Right hindlimb (tissue), 1 donor: ENCODE measurements at regions not wholly inside any gene's neighbourhood (a gene's known extent, or its start where the extent isn't known, plus 50 kb on each side); places are given as distances from the start of the nearest gene placed in this dataset.

Experiments
- DNase-seq: peaks from one replicate; pipeline ENCODE4 v3.0.0-alpha.2; 2018

DNA sequence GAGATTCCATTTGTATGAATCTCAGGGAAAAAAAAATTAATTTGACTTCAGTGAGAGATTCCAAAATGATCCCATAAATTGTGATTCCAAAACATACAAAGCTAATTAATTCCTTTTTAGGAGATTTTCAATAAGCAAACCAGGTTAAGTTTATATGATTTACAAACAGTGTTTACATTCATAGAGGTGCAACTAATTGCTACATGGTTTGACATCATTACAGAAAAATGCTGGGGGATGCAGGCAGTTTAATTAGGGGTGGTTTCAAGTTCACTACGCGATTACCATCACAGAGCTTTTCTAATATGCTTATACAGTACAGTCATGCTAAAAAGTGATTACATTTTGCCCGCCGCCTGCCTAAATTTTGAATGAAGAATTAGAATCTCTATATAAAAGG, 143.2 kb upstream of the MGMT start:
- no peak for DNase-seq

- no peak for DNase-seq
These were observed 141.1 kb upstream of the MGMT start for GRCh38 chr10:129325893-129326292.

DNA sequence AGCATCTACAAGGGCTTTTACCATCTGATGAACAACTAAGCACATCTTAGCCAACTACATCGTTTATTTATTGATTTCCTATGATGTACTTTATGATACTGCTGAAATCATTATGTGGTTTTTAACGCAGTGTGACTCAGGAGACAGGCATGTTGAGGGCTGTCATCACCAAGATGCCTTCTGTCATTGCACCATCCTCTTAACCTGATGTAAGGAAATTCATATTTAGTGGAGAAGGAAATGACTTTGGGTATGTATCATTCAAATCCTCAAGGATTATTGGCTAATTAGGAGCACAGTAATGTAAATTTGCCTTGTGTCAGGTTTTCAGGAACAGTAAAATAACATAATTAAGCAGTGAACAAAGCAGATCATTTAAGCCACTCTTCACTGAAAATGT, 138.5 kb upstream of the MGMT start:
- no peak for DNase-seq

DNA sequence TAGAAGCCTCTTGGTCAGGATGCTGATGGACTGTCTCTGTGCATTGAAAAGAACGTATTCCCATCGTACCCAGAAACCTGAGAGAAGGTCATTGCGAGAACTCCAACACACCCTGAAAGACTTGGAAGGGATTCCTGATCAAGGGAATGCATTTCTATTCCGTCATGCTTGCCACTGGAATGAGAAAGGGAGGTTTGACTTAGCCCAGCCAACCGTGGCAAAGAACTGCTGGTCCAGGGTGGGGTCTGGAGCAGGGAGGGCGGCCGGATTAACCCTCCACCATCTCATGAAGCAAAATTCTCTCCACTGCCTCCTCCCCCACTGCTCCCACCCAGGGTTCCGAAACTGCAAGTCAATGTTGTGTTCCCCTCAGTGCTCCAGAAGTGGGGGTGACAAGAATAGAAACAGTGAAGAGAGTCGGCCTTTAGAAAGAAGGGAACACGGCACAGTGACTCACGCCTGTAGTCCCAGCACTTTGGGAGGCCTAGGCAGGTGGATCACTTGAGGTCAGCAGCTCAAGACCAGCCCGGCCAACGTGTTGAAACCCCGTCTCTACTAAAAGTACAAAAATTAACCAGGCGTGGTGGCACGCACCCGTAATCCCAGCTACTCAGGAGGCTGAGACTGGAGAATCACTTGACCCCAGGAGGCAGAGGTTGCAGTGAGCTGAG, 137.5 kb upstream of the MGMT start:
- no peak for DNase-seq

GRCh38 chr10:129330211-129330610, 136.8 kb upstream of the MGMT start:
- no peak for DNase-seq

DNA sequence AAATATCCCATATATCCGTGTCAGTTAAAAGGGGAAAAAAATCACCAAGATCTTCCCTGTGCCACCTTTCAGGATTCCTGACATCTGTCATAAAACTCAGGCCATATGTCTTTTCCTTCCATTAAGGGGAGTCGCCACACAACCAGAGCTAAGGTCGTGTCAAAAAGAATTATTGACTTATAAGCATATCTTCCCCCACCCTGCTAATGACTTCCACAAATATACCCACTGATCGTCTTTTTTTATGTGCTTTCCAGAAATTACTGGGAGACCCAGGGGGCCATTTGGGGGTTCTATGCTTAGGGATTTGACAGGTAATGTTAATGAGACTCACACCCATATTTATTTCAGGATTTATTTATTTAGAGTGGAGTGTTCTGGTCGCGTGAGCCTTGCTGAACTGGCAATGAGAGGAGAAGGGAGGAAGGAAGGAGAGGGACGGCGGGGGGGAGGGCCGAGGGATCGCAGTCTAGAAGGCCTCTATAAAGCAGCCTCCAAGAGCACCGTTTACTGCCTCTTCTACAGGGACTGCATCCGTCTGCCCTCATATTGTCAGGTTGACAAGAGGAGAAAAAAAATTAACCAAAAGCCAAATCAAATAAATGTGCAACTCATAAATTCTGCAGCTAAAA, 135.7 kb upstream of the MGMT start:
- DNase-seq = no peak

DNA sequence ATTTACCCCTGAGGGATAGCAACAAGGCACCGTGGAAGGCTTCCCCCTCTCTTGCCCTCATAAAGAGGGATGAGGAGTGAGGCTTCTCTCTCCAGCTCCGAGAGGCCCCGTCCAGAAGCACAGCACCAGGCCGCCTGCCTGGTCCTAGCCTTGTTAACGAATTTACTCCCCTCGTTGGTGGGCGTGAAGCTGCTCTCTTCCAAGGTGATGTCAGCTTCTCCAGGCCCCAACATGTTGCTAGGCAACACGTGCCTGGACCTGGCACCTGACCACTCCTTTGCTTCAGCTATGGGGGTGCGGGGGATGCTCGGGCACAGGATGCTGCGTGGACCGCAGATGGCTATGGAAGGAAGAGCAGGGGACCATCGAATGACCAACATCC, 135.2 kb upstream of the MGMT start:
- no peak for DNase-seq

GRCh38 chr10:129332476-129332875, 134.6 kb upstream of the MGMT start:
- no peak for DNase-seq

- DNase-seq = no peak
These were observed 133.3 kb upstream of the MGMT start for GRCh38 chr10:129333706-129334105.

- DNase-seq = no peak
These were observed 132.8 kb upstream of the MGMT start for GRCh38 chr10:129334266-129334665.

- no peak for DNase-seq
These were observed 131.6 kb upstream of the MGMT start for GRCh38 chr10:129335396-129335795.

- DNase-seq = no peak
These were observed 131.1 kb upstream of the MGMT start for GRCh38 chr10:129335942-129336341.

- no peak for DNase-seq
These were observed 127.8 kb upstream of the MGMT start for GRCh38 chr10:129339191-129339590.

DNA sequence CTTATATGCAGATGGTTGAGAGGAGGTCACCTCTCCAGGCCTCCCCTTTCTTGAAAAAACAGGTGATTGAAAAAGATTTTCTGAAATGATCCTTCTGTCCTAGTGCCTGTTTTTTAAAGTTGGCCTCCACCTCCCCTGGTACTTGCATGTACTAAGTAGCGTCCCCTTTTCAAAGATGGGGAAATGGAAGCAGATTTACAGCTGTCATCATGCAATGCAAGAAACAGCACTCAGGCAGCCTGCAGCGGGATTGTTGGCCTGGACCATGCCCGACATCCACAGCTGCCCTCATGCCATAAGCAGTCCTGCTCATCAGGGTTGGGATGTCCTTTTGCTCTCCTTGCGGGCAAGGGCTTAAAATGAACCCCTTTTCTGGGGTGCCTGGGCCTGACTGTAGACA, 127.2 kb upstream of the MGMT start:
- no peak for DNase-seq

DNA sequence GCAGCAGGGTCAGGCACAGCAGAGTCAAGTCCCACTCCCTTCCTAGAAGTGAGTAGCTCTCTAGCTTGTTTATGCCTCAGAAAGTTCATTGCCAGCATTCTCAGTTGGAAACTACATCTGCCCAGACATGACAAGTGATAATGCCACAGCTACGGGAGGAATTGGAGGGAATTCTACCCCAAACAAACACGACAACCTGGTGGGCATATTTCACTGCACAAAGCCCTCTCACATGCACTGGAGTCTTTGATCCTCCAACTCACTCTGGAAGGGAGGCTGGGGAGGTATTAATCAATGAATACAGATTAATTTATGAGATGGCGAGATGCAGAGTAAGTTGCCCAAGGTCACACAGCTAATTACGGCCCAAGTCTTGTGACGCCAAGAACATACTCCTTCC, 126.0 kb upstream of the MGMT start:
- no peak for DNase-seq

DNA sequence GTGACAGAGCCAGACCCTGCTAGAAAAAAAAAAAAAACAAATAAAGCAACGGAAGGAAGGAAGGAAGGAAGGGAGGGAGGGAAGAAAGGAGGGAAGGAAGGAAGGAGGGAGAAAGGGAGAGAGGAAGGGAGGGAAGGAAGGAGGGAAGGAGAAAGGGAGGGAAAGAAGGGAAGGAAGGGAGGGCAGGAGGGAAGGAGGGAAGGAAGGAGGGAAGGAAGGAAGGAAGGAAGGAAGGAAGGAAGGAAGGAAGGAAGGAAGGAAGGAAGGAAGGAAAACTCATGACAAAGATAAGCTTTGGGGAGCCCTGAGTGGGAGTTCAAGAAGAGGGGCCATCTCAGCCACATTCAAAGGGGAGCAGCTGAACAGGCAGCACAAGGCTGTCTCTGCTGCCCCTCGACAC, 124.7 kb upstream of the MGMT start:
- DNase-seq = no peak

DNA sequence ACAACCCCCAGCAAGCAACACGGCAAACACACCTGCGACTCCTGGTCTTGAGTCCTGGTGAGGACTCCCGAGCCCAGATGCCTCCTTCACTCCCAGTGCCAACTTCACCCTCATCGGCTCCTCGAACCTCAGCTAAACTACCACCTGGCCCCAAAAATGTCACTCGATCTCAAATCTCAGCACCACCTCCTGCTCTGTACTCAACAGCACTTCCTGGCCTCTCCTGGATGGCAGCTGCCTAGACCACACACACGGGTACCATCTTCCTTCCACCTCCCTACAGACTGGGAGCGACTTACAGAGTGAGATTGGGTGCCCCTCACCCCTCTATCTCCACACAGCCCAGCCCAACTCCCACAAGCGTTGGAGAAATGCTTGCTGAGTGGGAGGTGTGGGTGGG, 123.9 kb upstream of the MGMT start:
- no peak for DNase-seq

- no peak for DNase-seq
These were observed 122.9 kb upstream of the MGMT start for GRCh38 chr10:129344103-129344502.

DNA sequence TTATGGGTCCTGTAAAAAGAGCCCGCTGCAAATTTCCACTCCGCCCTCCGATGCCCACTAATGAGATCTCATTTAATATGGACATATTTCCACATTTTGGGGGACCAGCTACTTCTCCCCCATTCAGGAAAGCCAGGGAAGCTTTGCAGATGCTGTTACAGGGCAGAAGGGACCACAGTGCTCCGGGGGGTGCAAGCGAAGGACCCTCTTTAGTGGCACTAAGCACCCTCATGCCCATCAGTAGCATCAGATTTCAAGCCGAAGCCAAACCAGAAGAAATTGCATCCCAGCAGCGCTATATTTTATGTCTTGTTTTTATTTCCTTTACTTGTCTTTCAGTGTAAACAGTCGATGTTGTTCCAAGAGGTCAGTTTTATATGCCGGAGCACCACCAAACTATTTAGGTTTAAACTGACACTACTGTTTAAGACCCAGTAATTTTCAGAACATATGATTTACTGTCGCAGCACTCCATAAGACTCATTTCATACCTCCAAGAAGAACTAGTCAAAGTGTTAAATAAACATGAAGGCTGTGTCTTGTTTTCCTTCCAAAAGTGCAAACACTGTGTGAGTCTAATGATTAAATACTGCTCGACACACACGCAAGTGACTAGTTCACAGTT, 122.2 kb upstream of the MGMT start:
- DNase-seq = no peak

- no peak for DNase-seq
These were observed 121.3 kb upstream of the MGMT start for GRCh38 chr10:129345763-129346162.

GRCh38 chr10:129350690-129351089, 116.4 kb upstream of the MGMT start:
- no peak for DNase-seq

GRCh38 chr10:129353101-129353500, 113.9 kb upstream of the MGMT start:
- DNase-seq = no peak

DNA sequence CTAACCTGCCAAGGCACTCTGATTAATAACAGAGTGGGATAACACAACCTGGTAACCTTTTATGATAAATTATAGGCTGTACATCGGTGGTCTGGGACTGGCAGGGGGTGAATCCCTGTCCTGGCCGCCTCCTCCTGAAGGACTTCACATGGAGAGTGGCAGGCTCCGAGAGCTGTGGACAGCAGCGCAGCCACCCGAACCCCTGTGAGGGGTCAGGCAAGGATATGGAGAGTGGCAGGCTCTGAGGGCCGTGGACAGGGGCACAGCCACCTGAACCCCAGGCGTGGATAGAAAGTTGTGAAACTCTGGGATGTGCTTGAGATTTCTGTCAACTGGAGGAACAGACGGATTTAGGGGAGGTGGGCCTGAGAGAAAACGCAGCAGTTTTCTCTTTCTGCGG, 107.0 kb upstream of the MGMT start:
- no peak for DNase-seq

GRCh38 chr10:129361676-129362376, 105.2 kb upstream of the MGMT start:
- no peak for DNase-seq
